NT2/D1 (cell line): ENCODE measurements at regions not wholly inside any gene's neighbourhood (a gene's known extent, or its start where the extent isn't known, plus 50 kb on each side); places are given as distances from the start of the nearest gene placed in this dataset.

Experiments used
- DNase-seq: peaks from one replicate; pipeline ENCODE4 v3.0.0-alpha.2; 2011; ENCODE audit warnings: low read depth, low spot score
- H3K27me3 ChIP-seq: 2 replicates; pipeline ENCODE4 v1.6.0; 2011; ENCODE audit warnings: mild to moderate bottlenecking; ENCODE audit not compliant: insufficient read length, insufficient read depth
- H3K36me3 ChIP-seq: 2 replicates; pipeline ENCODE4 v1.6.1; 2011; ENCODE audit warnings: mild to moderate bottlenecking, low read length, mixed read lengths; ENCODE audit not compliant: insufficient read depth, insufficient read length
- H3K4me1 ChIP-seq: 2 replicates; pipeline ENCODE4 v1.5.1; 2011; ENCODE audit not compliant: insufficient read depth, insufficient read length
- H3K4me3 ChIP-seq: 2 replicates; pipeline ENCODE4 v1.5.1; 2011; ENCODE audit warnings: low read depth; ENCODE audit not compliant: insufficient read length
- H3K9ac ChIP-seq: 2 replicates; pipeline ENCODE4 v1.6.0; 2011; ENCODE audit warnings: low read depth; ENCODE audit not compliant: insufficient read length
- H3K9me3 ChIP-seq: 2 replicates; pipeline ENCODE4 v1.5.1; 2011; ENCODE audit warnings: mild to moderate bottlenecking, low read length; ENCODE audit not compliant: insufficient read depth
- SUZ12 ChIP-seq: IDR thresholded peaks from 2 replicates; pipeline ENCODE4 v1.6.1; 2011; ENCODE audit not compliant: insufficient read length, insufficient read depth; ENCODE audit errors: extremely low read depth
- YY1 ChIP-seq: IDR thresholded peaks from 2 replicates; pipeline ENCODE4 v1.6.1; 2011; ENCODE audit not compliant: insufficient read length, insufficient read depth
- ZNF274 ChIP-seq: IDR thresholded peaks from 2 replicates; pipeline ENCODE4 v1.6.1; 2011; ENCODE audit warnings: mild to moderate bottlenecking, low read depth, low read length

DNA sequence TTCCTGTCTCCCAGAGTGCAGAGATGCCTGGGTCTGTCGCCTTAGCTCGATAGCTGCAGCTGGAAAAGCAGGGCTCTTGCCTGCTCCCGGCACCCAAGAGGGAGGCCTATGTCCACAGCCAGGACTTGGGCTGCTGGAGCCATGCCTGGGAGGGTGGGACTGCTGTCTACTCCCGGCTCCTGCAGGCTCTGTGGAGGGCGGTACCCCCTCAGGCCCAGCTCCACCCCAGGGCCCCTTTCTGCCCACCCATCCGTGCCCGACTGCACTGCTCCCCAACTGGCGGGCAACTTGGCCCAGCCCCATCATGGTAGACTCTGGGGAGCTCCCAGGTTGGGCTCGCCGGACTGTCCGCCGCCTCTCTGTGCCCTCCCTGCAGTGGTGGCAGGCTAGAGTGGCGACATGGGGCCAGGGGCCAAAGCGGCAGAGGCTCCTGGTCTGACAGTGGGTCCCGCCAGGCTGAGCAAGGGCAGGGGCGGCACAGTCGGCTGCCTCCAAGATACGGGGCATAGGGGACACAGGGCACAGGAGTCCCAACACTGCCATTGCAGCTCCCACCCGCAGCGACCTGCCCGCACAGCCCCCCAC, 901.0 kb downstream of the CCDC85A start:
- no peak for DNase-seq
- H3K36me3 ChIP-seq: no peaks in the 10 kb centered on the region
- no peaks in the 10 kb centered on the region; the same call in 1 of the 2 replicates for H3K9me3 ChIP-seq
- H3K9ac ChIP-seq: no peak overlapping the region
- H3K27me3 ChIP-seq: no peaks in the 10 kb centered on the region
- no peaks in the 10 kb centered on the region for H3K4me1 ChIP-seq
- H3K4me3 ChIP-seq: no peak overlapping the region
- no peak for TF ChIP-seq YY1
- TF ChIP-seq SUZ12: no peak
- no peak for TF ChIP-seq ZNF274

GRCh38 chr2:57093020-57093419, 909.2 kb downstream of the CCDC85A start:
- Histone ChIP-seq H3K36me3 (no peaks in the 10 kb centered on the region), H3K9ac (no peak overlapping the region), H3K4me1 (no peaks in the 10 kb centered on the region), H3K4me3 (no peak overlapping the region), H3K9me3 (no peaks in the 10 kb centered on the region), H3K27me3 (no peaks in the 10 kb centered on the region)
- no peak for DNase-seq
- TF ChIP-seq YY1 (no peak), SUZ12 (no peak), ZNF274 (no peak)

DNA sequence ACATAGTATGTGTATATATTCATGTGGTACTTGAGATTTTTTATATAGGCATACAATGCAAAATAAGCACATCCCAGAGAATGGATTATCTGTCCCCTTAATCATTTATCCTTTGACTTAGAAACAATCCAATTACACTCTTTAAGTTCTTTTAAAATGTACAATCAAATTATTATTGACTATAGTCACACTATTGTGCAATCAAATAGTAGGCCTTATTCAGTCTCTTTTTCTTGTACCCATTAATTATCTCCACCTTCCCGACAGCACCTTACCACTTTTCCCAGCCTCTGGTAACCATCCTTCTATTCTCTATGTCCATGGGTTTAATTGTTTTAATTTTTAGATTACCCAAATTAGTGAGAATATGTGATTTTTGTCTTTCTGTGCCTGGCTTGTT, 914.1 kb downstream of the CCDC85A start:
- no peak for TF ChIP-seq ZNF274
- TF ChIP-seq YY1: no peak
- no peak for TF ChIP-seq SUZ12
- no peak for DNase-seq
- Histone ChIP-seq H3K36me3 (no peaks in the 10 kb centered on the region), H3K9ac (no peak overlapping the region), H3K4me1 (no peaks in the 10 kb centered on the region), H3K27me3 (no peaks in the 10 kb centered on the region), H3K9me3 (no peaks in the 10 kb centered on the region), H3K4me3 (no peak overlapping the region)

GRCh38 chr2:57100436-57100835, 916.6 kb downstream of the CCDC85A start:
- no peak overlapping the region for H3K4me3 ChIP-seq
- H3K9ac ChIP-seq: no peak overlapping the region
- no peaks in the 10 kb centered on the region for H3K9me3 ChIP-seq
- no peak for DNase-seq
- H3K4me1 ChIP-seq: no peaks in the 10 kb centered on the region
- H3K36me3 ChIP-seq: no peaks in the 10 kb centered on the region
- TF ChIP-seq ZNF274 (no peak), SUZ12 (no peak), YY1 (no peak)
- H3K27me3 ChIP-seq: no peaks in the 10 kb centered on the region

DNA sequence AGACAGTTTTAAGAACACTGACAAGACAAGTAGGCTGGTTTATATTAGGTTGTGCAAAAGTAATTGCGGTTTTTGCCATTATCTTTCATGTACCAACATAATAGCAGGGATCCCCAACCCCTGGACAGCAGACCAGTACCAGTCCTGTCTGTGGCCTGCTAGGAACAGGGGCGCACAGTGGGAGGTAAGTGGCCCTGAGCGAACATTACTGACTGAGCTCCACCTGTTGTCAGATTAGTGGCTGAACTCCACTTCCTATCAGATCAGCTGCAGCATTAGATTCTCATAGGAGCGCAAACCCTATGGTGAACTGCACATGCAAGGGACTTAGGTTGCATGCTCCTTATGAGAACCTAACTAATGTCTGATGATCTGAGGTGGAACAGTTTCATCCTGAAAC, 921.9 kb downstream of the CCDC85A start:
- Histone ChIP-seq H3K36me3 (no peaks in the 10 kb centered on the region), H3K9me3 (no peaks in the 10 kb centered on the region)
- no peak for TF ChIP-seq SUZ12
- no peak for TF ChIP-seq ZNF274
- no peak for TF ChIP-seq YY1

DNA sequence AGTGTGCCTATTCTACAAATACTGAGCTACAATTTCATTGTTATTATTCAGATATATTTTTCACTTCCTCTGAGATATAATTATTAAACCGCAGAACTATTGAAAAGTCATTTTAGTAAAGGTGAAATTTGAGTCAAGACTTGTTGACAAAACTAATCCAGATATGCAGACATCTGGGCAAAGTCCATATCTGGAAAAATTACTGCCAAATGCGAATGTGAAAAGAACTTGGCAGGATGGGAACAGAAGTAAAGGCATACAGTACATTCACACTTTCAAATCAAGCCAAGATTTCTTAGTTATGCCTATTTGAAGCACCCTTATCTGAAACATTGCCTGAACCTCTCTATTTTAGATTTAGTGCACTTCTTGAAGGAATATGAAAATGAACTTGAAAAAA, 923.6 kb downstream of the CCDC85A start:
- no peaks in the 10 kb centered on the region for H3K9me3 ChIP-seq
- H3K4me3 ChIP-seq: no peak overlapping the region
- no peaks in the 10 kb centered on the region for H3K27me3 ChIP-seq
- TF ChIP-seq ZNF274: no peak
- no peak for TF ChIP-seq SUZ12
- no peak for TF ChIP-seq YY1
- H3K9ac ChIP-seq: no peak overlapping the region
- no peaks in the 10 kb centered on the region for H3K4me1 ChIP-seq
- no peak for DNase-seq
- H3K36me3 ChIP-seq: no peaks in the 10 kb centered on the region

More for the DNA sequence above, 921.9 kb downstream of the CCDC85A start:
- no peak for DNase-seq
- Histone ChIP-seq H3K4me3 (no peak overlapping the region), H3K27me3 (no peaks in the 10 kb centered on the region), H3K4me1 (no peaks in the 10 kb centered on the region), H3K9ac (no peak overlapping the region)

- Histone ChIP-seq H3K4me1 (no peaks in the 10 kb centered on the region), H3K4me3 (no peak overlapping the region), H3K36me3 (no peaks in the 10 kb centered on the region), H3K9ac (no peak overlapping the region), H3K9me3 (no peaks in the 10 kb centered on the region), H3K27me3 (no peaks in the 10 kb centered on the region)
- no peak for DNase-seq
- TF ChIP-seq SUZ12 (no peak), YY1 (no peak), ZNF274 (no peak)
These were observed 927.7 kb downstream of the CCDC85A start for GRCh38 chr2:57111531-57111930.

GRCh38 chr2:57119141-57119540, 927.5 kb upstream of the VRK2 start:
- TF ChIP-seq SUZ12 (no peak), YY1 (no peak), ZNF274 (no peak)
- no peak for DNase-seq
- no peaks in the 10 kb centered on the region for H3K36me3 ChIP-seq

More at GRCh38 chr2:57119141-57119540, 927.5 kb upstream of the VRK2 start:
- H3K9me3 ChIP-seq: no peaks in the 10 kb centered on the region
- H3K4me1 ChIP-seq: no peaks in the 10 kb centered on the region
- no peak overlapping the region for H3K4me3 ChIP-seq
- H3K27me3 ChIP-seq: no peaks in the 10 kb centered on the region
- no peak overlapping the region for H3K9ac ChIP-seq
